GM12872 (cell line): ENCODE measurements at regions not wholly inside any gene's neighbourhood (a gene's known extent, or its start where the extent isn't known, plus 50 kb on each side); places are given as distances from the start of the nearest gene placed in this dataset.

Source experiments
- CTCF ChIP-seq: IDR thresholded peaks from 3 replicates; pipeline ENCODE4 v1.5.1; 2011; ENCODE audit warnings: low read depth, mild to moderate bottlenecking, low read length, moderate library complexity; ENCODE audit not compliant: insufficient read depth

GRCh38 chr6:41452763-41453162 is 93.4 kb upstream of the FOXP4 start:
- no peak for TF ChIP-seq CTCF

DNA sequence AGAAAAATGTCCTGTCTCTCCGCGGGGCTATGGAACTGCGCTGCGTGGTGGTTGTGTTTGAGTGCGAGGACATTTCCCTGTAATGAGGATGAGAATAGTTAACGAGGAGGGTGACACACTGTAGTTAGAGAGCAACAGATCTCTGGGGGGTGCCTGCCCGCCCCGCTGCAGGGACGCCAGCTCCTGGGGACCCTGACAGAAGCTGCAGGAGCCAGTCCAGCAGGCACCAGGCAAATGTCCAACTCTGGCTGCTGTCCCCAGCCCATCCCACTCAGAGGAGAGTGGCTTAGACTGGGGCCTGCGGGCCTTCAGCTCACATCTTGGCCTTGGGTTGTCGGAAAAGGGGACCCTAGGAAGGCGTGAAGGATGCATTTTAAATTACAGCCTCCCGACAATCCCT is 92.9 kb upstream of the FOXP4 start:
- TF ChIP-seq CTCF: no peak

DNA sequence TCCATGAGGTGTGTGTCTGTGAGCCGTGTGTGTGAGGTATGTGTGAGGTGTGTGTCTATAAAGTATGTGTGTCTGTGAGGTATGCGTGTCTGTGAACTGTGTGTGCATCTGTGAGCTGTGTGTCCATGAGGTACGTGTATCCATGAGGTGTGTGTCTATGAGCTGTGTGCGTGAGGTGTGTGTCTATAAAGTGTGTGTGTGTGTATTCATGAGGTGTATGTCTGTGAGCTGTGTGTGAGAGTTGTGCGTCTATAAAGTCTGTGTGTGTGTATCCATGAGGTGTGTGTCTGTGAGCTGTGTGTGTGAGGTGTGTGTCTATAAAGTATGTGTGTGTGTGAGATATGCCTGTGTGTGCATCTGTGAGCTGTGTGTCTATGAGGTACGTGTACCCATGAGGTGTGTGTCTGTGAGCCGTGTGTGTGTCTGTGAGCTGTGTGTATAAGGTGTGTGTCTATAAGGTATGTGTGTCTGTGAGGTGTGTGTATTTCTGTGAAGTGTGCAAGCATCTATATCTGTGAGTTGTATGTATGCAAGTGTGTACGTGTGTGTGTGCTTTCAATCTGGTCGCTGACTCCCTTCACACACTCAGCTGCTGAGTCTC is 91.9 kb upstream of the FOXP4 start:
- no peak for TF ChIP-seq CTCF

GRCh38 chr6:41455410-41455809 is 90.8 kb upstream of the FOXP4 start:
- no peak for TF ChIP-seq CTCF

GRCh38 chr6:41455818-41456217 is 90.4 kb upstream of the FOXP4 start:
- no peak for TF ChIP-seq CTCF

- no peak for TF ChIP-seq CTCF
Measured at GRCh38 chr6:41457303-41457670, 88.9 kb upstream of the FOXP4 start.

GRCh38 chr6:41459738-41460137 is 86.4 kb upstream of the FOXP4 start:
- TF ChIP-seq CTCF: no peak

DNA sequence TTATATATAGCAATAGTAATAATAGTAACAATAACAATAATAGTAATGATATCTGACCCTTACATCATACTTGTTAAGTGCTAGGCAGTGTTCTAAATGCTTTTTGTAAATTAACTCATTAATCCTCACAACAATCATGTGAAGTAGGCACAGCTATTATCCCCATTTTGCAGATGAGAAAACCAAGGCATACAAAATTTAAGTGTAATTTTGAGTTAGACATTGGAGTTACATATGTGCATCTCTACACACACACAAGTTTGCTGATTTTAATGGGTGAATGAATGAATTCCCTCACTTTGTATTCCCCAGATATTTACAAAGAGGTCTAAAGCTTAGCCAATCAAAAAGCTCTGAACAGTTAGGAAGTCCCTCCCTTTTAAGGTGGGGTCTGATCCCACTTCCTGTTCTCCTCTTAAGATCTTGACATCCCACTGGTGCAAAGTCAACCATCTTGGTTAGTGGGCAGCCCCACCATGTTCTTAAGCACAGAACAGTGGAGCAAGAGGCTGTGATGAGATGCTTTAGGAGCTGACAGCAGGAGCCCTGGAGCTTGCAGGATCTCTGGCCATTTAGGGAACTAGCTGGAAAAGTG is 85.3 kb upstream of the FOXP4 start:
- no peak for TF ChIP-seq CTCF
